Body of pancreas (tissue), 4 donors: ENCODE measurements at regions not wholly inside any gene's neighbourhood (a gene's known extent, or its start where the extent isn't known, plus 50 kb on each side); places are given as distances from the start of the nearest gene placed in this dataset.
A peak's percentile ranks its signal among the peaks of the same experiment; 100 is the strongest.

Source experiments
- ATAC-seq: fragments of 150-250 bp; one replicate; pipeline ENCODE4 v1.9.1; 2016
- DNase-seq, 4 donors: peaks; one replicate each; pipeline ENCODE4 v3.0.0-alpha.2; 2019
- H3K27ac ChIP-seq, 4 donors: fragments of 200-600 bp; sonication (generic); 1 replicate in 3 of 4; 2 replicates in 1 of 4; pipeline versions ENCODE4 v1.5.1 to v1.6.1; 2016 to 2019; ENCODE audit warnings: mild to moderate bottlenecking in 1 of 4, mixed read lengths in 1 of 4, moderate library complexity in 1 of 4
- H3K27me3 ChIP-seq, 2 donors: fragments of 200-600 bp; sonication (generic); one replicate each; pipeline ENCODE4 v1.6.0; 2016; ENCODE audit warnings: mild to moderate bottlenecking in 1 of 2
- H3K36me3 ChIP-seq, 2 donors: fragments of 200-600 bp; sonication (generic); replicated peaks in 1 of 2; 2 replicates each; pipeline ENCODE4 v1.5.1; 2016; ENCODE audit warnings: low read depth in 2 of 2; ENCODE audit not compliant: insufficient read depth in 1 of 2
- H3K4me1 ChIP-seq: fragments of 200-600 bp; sonication (generic); one replicate; pipeline ENCODE4 v1.6.0; 2016
- H3K4me3 ChIP-seq, 2 donors: fragments of 200-600 bp; sonication (generic); 1 replicate in 1 of 2; 2 replicates in 1 of 2; pipeline ENCODE4 v1.5.1; 2016 to 2019
- H3K9me3 ChIP-seq, 3 donors: fragments of 200-600 bp; sonication (generic); 1 replicate in 2 of 3; 2 replicates in 1 of 3; pipeline ENCODE4 v1.5.1; 2016
- POLR2A ChIP-seq, 3 donors: fragments of 450-650 bp; IDR thresholded peaks; one replicate each; pipeline ENCODE4 v1.6.1; 2016; ENCODE audit warnings: antibody characterized with exemption in 3 of 3, mild to moderate bottlenecking in 2 of 3
- WGBS, 2 donors: methylation state at CpG; one replicate each; pipeline ENCODE4 v1.1.5; 2017; 5-methylcytosine and 5-hydroxymethylcytosine counted together
- intact Hi-C: fragments of 100-400 bp; cut with DNase I; formaldehyde crosslinking; loops from one replicate; pipeline ENCODE4 v1.15.1; 2023
- TF ChIP-seq, protein P1 (sequence below), 7 experiments: fragments of 450-650 bp in 4 of 7; fragments of 200-600 bp in 3 of 7; sonication (generic) in 3 of 7; IDR thresholded peaks; one replicate each; pipeline ENCODE4 v1.5.1; 2016 to 2019; ENCODE audit warnings: antibody characterized with exemption in 7 of 7

GRCh38 chr12:124684496-124684895 lies 117.1 kb upstream of the NCOR2 start:
- Histone ChIP-seq H3K4me3 (no peak overlapping the region), H3K27ac (peak overlapping the region; percentile 34 to 67 (median 43)), H3K9me3 (no peaks in the 10 kb centered on the region), H3K27me3 (no peaks in the 10 kb centered on the region), H3K36me3 (no peaks in the 10 kb centered on the region), H3K4me1 (peaks cover 22% of the 10 kb centered on the region)
- WGBS, 2 donors = 54 to 59% methylated on average over 7 of the region's 7 CpGs
- TF ChIP-seq, protein P1, sequence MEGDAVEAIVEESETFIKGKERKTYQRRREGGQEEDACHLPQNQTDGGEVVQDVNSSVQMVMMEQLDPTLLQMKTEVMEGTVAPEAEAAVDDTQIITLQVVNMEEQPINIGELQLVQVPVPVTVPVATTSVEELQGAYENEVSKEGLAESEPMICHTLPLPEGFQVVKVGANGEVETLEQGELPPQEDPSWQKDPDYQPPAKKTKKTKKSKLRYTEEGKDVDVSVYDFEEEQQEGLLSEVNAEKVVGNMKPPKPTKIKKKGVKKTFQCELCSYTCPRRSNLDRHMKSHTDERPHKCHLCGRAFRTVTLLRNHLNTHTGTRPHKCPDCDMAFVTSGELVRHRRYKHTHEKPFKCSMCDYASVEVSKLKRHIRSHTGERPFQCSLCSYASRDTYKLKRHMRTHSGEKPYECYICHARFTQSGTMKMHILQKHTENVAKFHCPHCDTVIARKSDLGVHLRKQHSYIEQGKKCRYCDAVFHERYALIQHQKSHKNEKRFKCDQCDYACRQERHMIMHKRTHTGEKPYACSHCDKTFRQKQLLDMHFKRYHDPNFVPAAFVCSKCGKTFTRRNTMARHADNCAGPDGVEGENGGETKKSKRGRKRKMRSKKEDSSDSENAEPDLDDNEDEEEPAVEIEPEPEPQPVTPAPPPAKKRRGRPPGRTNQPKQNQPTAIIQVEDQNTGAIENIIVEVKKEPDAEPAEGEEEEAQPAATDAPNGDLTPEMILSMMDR (IDR thresholded peaks at IDR 0.05) = no peak
- TF ChIP-seq POLR2A (IDR thresholded peaks at IDR 0.05) = no peak
- DNase-seq (peak in 1 of 4 donors; percentile 40), ATAC-seq (no peak)
- intact Hi-C loops = no loop called here

DNA sequence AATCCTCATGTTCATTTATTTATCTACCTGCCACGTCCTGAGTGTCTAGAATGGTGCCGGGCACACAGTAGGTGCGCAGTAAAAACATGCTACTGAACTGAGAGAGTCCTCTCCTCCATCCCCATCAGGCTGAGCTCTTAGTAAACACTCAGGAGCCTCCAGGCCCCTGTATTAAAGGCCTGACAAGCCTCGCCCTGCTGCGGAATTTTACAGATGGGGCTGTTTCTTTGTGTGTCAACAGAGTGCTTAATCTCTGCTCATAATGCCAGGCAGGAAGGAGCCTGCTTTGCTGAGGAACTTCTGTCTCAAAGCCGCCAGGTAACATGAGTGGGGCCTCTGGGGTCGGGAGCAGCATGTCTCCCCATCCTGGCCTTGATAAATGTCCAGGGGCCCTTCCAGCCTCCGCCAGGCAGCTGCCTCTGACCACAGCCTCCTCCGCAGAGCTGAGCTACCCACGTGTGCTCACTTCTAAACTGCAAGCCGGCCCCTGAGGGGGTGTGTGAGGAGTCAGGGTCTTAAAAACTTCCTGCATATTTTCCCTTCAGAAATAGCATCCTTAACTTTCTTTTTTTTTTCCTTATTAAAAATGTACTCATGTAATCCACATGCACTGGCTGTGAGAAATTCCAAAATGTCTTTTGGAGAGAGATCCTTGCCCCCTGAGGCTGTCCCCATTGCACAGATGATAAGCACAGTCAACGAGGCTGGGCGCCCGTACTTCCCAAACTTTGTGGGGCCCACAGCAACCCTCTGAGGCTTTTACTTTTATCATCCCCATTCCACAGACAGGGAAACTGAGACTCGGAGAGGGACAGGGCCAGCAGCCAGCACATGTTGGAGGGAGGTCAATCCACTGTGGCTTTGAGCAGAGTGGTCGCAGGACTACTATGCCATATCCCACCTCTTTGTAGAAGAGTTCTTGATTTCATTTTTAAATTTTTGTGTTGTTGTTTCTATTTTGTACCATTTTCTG lies 116.0 kb upstream of the NCOR2 start:
- no peak for ATAC-seq
- DNase-seq = no peak

DNA sequence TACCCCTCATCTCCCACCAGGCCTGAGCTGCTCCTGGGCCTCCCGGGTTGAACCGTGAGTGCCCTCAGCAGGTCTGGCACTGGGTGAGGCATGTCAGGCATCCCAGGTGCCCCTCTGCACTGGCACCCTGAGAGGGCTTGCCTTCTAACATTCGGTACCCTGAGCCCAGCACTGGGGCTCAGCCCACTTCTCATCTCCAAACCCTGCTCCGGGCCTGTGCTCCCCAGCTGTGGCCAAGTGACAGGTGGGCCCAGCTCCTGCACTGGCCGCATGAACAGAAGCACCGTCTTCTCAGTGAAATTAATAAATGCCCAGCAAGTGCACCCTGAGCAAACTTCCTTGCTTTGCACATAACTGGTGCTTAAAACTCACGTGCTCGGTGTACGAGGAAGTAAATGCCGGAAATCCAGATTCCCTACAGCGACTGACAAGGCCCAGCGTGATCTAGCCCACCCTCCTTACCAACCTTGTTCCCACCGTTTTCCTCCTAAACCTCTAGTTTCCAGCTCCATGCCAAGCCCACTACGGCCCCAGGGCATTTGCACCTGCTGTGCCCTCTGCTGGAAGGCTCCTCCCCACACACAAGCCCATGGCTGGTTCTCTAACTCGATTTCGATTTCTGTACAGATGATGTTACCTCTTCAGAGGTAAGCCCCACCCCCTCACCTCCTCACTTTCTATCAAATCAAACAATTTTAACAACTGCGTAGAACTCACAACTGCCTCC lies 115.2 kb upstream of the NCOR2 start:
- ATAC-seq (no peak), DNase-seq (peak in 1 of 4 donors; percentile 26)
- H3K36me3 ChIP-seq = no peaks in the 10 kb centered on the region
- 88 to 92% methylated on average over 14 to 17 of the region's 17 CpGs for WGBS, 2 donors
- H3K27ac ChIP-seq = peak overlapping the region in 1 of 4 donors; percentile 35
- no peaks in the 10 kb centered on the region for H3K9me3 ChIP-seq
- H3K4me1 ChIP-seq = peaks cover 33% of the 10 kb centered on the region
- intact Hi-C loops = no loop called here
- H3K4me3 ChIP-seq = no peak overlapping the region
- no peak for TF ChIP-seq POLR2A (IDR thresholded peaks at IDR 0.05)
- TF ChIP-seq, protein P1 (IDR thresholded peaks at IDR 0.05) = no peak
- H3K27me3 ChIP-seq = no peaks in the 10 kb centered on the region

More for the DNA sequence above, 116.0 kb upstream of the NCOR2 start:
- Histone ChIP-seq H3K27ac (no peak overlapping the region), H3K9me3 (no peaks in the 10 kb centered on the region), H3K4me3 (no peak overlapping the region), H3K36me3 (no peaks in the 10 kb centered on the region), H3K27me3 (no peaks in the 10 kb centered on the region), H3K4me1 (peaks cover 33% of the 10 kb centered on the region)
- TF ChIP-seq, protein P1 (IDR thresholded peaks at IDR 0.05) = no peak
- TF ChIP-seq POLR2A (IDR thresholded peaks at IDR 0.05) = no peak
- intact Hi-C loops = no loop called here
- 67 to 70% methylated on average over 14 to 16 of the region's 16 CpGs for WGBS, 2 donors

DNA sequence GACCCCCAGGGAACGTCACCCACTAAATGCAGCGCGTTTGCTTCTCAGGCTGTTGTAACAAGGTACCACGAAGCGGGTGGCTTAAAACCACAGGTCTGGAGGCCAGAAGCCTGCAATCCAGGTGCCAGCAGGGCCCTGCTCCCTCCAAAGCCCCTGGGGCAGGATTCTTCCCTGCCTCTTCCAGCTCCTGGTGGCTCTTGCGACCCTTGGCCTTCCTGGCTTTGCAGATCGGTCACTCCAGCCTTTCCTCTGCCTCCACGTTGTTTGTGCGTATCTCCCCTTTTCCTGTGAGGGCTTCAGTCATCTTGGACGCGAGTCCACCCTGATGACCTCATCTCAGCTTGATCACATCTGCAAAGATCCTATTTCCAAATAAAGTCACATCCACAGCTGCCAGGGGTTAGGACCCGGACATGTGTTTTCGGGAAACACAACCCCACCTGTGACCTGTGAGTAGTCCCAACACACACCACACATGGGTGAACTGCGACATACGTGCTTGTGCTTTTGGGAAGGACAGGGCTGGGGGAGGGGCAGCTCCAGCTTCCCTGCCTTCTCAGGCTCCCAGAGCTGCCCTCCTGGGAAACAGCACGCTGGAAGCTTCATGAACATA lies 114.5 kb upstream of the NCOR2 start:
- peak overlapping the region in 2 of 4 donors; percentile 57 to 60 for H3K27ac ChIP-seq
- H3K4me3 ChIP-seq = no peak overlapping the region
- no peaks in the 10 kb centered on the region for H3K9me3 ChIP-seq
- H3K36me3 ChIP-seq = no peaks in the 10 kb centered on the region
- WGBS, 2 donors = 73 to 82% methylated on average over 9 to 16 of the region's 16 CpGs
- intact Hi-C loops = no loop called here
- DNase-seq (peak in 1 of 4 donors; percentile 52), ATAC-seq (no peak)
- peaks cover 33% of the 10 kb centered on the region for H3K4me1 ChIP-seq
- no peaks in the 10 kb centered on the region for H3K27me3 ChIP-seq
- TF ChIP-seq POLR2A (IDR thresholded peaks at IDR 0.05) = no peak
- TF ChIP-seq, protein P1 (IDR thresholded peaks at IDR 0.05) = no peak
